Cerebellar nuclear complex (tissue), 1 donor: ENCODE measurements at regions not wholly inside any gene's neighbourhood (a gene's known extent, or its start where the extent isn't known, plus 50 kb on each side); places are given as distances from the start of the nearest gene placed in this dataset.

Experiments
- DNase-seq, 2 experiments: peaks; one replicate each; lab custom pipeline; 2025; lab: John Stamatoyannopoulos, UW

- DNase-seq = no peak
Measured at GRCh38 chr1:29845910-29846309, 609.6 kb downstream of the PTPRU start.

DNA sequence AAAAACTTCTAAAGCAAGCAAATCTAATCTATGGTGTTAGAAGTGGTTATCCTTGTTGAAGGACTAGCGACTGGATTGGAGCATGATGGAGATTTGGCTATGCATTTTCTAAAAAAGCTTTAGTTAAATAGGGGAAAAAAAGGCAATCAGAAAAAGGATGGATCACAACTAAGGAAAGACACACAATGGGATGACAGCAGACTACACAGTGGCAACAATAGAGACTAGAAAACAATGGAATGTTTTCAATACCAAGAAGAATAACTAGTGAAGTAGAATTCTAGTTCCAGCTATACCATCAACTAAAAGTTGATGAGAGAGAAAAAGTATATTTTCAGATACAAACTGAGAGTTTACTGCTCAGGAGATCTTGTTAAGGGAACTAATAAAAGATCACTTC is 605.8 kb downstream of the PTPRU start:
- no peak for DNase-seq

- no peak for DNase-seq
Measured at GRCh38 chr1:29839726-29840125, 603.4 kb downstream of the PTPRU start.

- no peak for DNase-seq
Measured at GRCh38 chr1:29838738-29839320, 602.5 kb downstream of the PTPRU start.

DNA sequence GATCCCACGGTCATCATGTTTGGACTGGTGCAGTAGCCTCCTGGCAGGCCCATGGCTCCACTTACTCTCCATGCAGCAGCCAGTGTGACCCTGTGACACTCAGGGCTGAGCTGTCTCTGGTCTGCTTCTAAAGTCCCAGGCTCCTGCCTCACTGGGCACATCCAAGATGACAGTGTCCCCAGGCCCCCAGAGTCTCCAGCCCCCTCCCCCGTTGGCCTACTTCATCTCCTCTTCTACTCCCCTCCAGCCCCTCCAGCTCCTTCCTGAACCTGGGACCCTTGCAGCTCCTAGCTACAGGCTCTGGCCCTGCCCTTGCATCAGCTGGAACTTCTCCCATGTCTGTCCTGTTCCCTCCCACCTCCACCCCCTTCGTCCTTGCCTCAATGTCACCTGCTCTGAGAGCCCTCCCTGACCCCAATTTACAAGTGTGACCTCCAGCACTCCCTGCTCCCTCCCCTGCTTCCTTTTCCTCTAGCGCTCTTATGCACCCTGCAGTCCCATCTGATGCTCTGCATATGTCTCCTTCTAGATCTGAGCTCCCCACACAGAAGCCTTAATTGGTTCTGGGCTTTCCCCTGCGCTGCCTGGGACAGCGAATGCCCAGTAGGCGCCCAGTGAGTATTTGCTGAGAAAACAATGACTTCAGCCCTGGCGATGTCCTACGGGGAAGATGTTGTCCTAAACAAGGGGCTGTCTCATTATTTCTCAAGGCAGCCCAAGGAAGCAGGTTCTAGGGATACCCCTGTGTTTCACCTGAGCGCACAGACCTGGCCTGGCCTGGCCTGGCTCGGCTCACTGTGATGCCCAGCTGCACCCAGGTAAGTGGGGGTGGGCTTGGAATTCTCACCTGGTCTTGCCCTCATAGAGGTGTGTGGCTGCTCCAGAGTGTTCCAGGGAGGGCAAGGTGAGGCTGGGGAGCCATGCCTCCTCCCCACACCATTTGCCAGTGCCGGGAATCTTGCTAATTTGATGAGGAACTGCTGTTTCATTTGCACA is 600.6 kb downstream of the PTPRU start:
- no peak for DNase-seq

- no peak for DNase-seq
Measured at GRCh38 chr1:29835874-29836273, 599.6 kb downstream of the PTPRU start.

DNA sequence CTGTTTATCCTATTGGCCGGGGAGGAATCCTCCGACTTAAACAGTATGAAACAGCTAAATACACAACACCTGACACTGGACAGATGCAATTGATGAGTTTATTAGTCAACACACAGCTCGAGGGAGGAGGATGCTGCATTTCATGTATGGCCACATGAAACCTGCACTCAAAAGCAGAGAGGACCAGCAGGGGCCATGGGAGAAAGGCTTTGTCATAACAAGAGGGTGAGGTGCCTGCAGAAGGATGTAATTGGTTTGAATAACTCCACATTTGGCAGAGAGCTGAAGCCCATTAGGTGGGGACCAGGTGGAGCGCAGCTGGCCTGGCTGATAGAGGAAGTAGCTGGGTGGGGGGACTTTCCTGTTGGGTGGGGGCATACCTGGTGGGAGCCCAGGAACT is 599.1 kb downstream of the PTPRU start:
- no peak for DNase-seq

GRCh38 chr1:29833581-29833980 is 597.3 kb downstream of the PTPRU start:
- DNase-seq = no peak

GRCh38 chr1:29832936-29833335 is 596.6 kb downstream of the PTPRU start:
- DNase-seq = no peak

GRCh38 chr1:29832471-29832870 is 596.1 kb downstream of the PTPRU start:
- DNase-seq = no peak

DNA sequence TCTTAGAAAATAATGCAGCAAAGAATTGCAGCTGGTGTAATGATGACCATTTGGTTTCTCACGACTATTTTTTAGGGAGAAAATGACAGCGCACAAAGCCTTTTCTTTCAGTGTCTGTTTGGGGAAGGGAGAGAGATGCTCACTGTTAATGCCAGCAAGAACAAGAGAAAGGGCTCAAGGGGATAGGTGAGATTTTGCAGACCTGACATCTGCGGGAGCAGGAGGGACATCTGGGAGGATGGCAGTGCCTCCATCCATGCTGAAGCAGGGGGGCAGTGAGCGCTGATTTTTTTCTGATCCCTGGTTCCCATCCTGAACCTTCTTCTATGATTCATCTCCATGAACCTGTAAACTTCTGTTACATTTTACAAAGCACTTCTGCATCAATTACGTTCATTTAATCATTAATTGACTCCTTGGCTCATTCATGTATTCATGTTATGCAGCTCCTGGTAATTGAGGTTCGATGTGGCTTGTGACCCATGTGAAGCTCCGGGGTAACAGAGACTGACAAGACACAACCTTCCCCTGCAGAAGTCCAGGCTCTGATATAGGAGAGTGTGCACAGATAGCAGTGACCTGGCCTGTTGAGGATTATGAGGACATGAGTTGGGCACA is 595.3 kb downstream of the PTPRU start:
- no peak for DNase-seq

DNA sequence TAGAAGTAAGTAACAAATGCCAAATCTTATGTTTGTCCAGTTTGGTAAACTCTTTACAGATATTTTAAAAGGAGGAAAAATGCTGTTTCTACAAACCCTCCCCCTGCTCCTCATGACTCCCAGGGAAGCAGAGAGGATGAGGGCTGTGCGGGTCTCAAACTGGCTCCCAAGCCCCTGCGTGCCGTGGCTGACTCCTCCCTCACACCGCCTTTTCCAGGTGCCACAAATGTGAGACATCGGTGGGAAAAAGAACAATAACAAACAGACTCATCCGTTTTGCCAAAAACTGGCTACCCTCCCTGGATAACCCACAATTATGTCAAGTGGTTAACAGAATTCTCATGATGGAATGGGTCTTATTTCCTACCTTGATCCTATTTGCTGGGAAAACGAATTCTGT is 594.6 kb downstream of the PTPRU start:
- no peak for DNase-seq

DNA sequence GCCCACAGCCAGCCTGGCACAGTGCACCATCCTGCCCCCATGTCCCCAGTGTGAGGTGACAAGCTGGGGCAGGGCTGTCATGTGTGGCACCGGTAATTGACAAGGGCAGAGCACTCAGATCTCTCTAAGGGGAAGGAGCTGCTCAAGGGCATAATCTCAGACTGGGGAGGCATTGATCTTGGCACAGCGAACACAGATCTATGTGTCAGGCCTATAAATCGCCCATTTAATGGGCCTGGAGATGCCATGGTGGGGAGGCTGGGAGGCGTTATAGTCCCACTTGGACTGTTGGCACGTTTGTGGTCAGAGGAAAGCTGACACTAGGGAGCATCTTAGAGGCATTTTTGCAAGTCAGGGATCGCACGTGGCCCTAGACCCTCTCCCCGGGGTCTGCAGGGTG is 594.1 kb downstream of the PTPRU start:
- DNase-seq = no peak

- no peak for DNase-seq
Measured at GRCh38 chr1:29829448-29830344, 593.4 kb downstream of the PTPRU start.

- DNase-seq = no peak
Measured at GRCh38 chr1:29828526-29829447, 592.5 kb downstream of the PTPRU start.

DNA sequence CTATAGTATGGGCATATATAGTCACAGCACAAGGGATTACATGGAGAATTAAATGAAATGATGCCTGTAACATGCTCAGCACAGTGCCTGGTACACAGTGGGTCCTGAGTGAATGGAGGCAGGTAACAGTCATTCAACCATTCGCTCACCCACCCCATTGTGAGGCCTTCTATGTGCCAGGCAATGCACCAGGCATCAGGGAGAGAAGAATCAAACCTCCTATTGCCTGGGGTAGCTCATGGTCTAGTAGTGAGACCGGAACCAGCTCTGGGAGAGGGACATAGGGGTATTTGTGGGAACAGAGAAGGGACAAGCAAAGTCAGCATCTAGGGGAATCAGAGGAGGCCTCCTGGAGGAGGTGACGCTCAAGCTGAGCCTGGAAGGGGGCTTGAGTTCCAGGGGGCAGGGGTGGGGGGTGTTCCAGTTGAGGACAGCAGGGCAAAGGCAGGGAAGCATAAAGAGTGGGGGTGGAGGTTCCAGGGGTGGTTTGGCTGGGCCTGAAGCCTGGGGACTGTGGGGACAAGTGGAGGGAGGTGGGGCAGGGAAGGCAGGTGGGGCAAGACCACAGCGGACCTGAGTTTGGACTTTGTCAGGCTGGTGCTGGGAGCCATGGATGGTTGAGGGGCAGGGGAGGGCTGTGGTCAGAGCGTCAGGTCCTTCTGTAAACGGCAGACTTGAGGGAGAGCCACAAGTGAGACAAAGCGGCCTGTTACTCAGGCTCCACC is 591.6 kb downstream of the PTPRU start:
- DNase-seq = no peak

GRCh38 chr1:29827237-29827750 is 591.0 kb downstream of the PTPRU start:
- DNase-seq = no peak

- DNase-seq = no peak
Measured at GRCh38 chr1:29826646-29827045, 590.3 kb downstream of the PTPRU start.

DNA sequence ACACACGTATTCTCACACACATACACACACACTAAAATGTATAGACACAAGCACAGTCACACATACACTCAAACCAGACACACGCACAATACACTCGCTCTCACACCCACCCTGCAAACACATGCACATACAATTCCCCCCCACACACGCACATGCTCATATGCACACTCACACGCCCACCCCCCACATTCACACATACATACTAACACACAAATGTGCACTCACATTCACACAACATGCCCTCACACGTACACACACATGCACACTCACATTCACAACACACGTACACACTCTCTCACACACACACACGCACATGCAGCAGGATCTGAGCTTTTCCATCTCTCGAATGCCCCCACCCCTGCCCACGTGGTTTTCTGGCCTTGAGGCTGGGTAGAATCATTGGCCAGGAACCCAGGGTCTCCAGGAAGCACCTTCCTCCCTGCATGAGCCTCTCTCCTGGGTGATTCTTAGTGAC is 589.7 kb downstream of the PTPRU start:
- no peak for DNase-seq
